ENCODE measurements at regions not wholly inside any gene's neighbourhood (a gene's known extent, or its start where the extent isn't known, plus 50 kb on each side); places are given as distances from the start of the nearest gene placed in this dataset.

DNA sequence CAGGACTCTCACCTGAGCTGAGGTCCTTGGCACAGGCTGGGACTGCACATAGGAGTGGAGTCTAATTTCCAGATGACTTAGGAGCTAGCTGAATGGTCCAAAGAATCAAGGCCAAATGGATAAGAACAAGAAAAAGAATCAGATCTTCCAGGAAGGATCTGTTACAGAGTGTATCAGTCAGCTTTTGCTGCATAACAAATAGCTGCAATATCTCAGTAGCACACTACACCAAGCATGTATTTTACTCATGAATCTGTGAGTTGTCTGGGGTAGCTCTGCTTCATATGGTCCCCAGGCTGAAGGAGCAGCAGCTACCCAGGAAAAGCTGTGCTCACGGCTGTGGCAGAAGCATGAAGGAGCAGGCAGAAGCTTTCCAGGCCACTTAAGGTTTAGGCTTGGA lies 60.6 kb upstream of the LOXL4 start:
- no peaks in the 10 kb centered on the region for H3K4me1 ChIP-seq (ENCODE audit: insufficient read depth, low read length, poor library complexity, severe bottlenecking)
- no peaks in the 10 kb centered on the region for H3K27me3 ChIP-seq (ENCODE audit: insufficient read depth, low read length, poor library complexity, severe bottlenecking)
- no peaks in the 10 kb centered on the region for H3K79me2 ChIP-seq (ENCODE audit: insufficient read depth, low read length)
- H3K9me2 ChIP-seq (replicated peaks; ENCODE audit: low read depth, low read length), result no peaks in the 10 kb centered on the region
- no peaks in the 10 kb centered on the region for H3K9me3 ChIP-seq (ENCODE audit: insufficient read depth, low read depth, low read length)
- no peak overlapping the region for H2AFZ ChIP-seq (ENCODE audit: low read length)
- TF ChIP-seq, protein P1, sequence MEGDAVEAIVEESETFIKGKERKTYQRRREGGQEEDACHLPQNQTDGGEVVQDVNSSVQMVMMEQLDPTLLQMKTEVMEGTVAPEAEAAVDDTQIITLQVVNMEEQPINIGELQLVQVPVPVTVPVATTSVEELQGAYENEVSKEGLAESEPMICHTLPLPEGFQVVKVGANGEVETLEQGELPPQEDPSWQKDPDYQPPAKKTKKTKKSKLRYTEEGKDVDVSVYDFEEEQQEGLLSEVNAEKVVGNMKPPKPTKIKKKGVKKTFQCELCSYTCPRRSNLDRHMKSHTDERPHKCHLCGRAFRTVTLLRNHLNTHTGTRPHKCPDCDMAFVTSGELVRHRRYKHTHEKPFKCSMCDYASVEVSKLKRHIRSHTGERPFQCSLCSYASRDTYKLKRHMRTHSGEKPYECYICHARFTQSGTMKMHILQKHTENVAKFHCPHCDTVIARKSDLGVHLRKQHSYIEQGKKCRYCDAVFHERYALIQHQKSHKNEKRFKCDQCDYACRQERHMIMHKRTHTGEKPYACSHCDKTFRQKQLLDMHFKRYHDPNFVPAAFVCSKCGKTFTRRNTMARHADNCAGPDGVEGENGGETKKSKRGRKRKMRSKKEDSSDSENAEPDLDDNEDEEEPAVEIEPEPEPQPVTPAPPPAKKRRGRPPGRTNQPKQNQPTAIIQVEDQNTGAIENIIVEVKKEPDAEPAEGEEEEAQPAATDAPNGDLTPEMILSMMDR (conservative IDR thresholded peaks at IDR 0.05; ENCODE audit: low read length), result no peak
- no peak for TF ChIP-seq EZH2phosphoT487 (IDR thresholded peaks at IDR 0.05; ENCODE audit: borderline replicate concordance)
- no peak overlapping the region for H3K9ac ChIP-seq (ENCODE audit: low read depth, low read length, poor library complexity, severe bottlenecking)
- H3F3A ChIP-seq (ENCODE audit: low read depth), result no peaks in the 10 kb centered on the region
- H3K36me3 ChIP-seq (ENCODE audit: insufficient read depth, low read length), result no peaks in the 10 kb centered on the region
- no peak overlapping the region for H3K4me2 ChIP-seq (ENCODE audit: low read depth, low read length, poor library complexity, severe bottlenecking)
- H4K20me1 ChIP-seq (ENCODE audit: insufficient read depth, low read length, poor library complexity, severe bottlenecking), result no peaks in the 10 kb centered on the region
- H3K4me3 ChIP-seq (ENCODE audit: low read length, poor library complexity, severe bottlenecking), result no peak overlapping the region

DNA sequence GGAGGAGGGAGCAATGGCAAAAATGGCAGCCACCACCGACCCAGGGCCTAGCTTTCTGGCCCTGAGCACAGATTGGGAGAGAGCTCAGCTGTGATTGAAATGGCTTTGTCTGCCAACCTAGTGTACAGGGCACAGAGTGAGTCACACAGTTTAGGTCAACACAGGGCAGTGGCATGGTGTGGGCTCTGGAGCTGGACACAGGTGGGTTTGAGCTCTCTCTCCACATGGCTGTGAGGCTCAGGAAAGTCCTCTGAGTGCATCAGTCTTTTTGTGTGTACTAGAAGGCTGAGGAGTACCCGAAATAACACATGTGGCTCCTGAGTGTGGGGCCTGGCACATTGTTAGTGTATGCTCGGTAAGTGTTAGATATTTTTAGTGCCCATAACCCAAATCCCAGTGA lies 60.2 kb upstream of the LOXL4 start:
- no peaks in the 10 kb centered on the region for H3F3A ChIP-seq (ENCODE audit: low read depth)
- H3K36me3 ChIP-seq (ENCODE audit: insufficient read depth, low read length), result no peaks in the 10 kb centered on the region
- no peaks in the 10 kb centered on the region for H3K4me1 ChIP-seq (ENCODE audit: insufficient read depth, low read length, poor library complexity, severe bottlenecking)
- H3K9ac ChIP-seq (ENCODE audit: low read depth, low read length, poor library complexity, severe bottlenecking), result no peak overlapping the region
- no peaks in the 10 kb centered on the region for H3K79me2 ChIP-seq (ENCODE audit: insufficient read depth, low read length)
- H3K4me3 ChIP-seq (ENCODE audit: low read length, poor library complexity, severe bottlenecking), result no peak overlapping the region
- H4K20me1 ChIP-seq (ENCODE audit: insufficient read depth, low read length, poor library complexity, severe bottlenecking), result no peaks in the 10 kb centered on the region
- H2AFZ ChIP-seq (ENCODE audit: low read length), result no peak overlapping the region
- H3K9me3 ChIP-seq (ENCODE audit: insufficient read depth, low read depth, low read length), result no peaks in the 10 kb centered on the region
- no peaks in the 10 kb centered on the region for H3K9me2 ChIP-seq (replicated peaks; ENCODE audit: low read depth, low read length)
- no peak overlapping the region for H3K4me2 ChIP-seq (ENCODE audit: low read depth, low read length, poor library complexity, severe bottlenecking)
- no peak for TF ChIP-seq EZH2phosphoT487 (IDR thresholded peaks at IDR 0.05; ENCODE audit: borderline replicate concordance)
- TF ChIP-seq, protein P1 (conservative IDR thresholded peaks at IDR 0.05; ENCODE audit: low read length), result no peak
- no peaks in the 10 kb centered on the region for H3K27me3 ChIP-seq (ENCODE audit: insufficient read depth, low read length, poor library complexity, severe bottlenecking)

DNA sequence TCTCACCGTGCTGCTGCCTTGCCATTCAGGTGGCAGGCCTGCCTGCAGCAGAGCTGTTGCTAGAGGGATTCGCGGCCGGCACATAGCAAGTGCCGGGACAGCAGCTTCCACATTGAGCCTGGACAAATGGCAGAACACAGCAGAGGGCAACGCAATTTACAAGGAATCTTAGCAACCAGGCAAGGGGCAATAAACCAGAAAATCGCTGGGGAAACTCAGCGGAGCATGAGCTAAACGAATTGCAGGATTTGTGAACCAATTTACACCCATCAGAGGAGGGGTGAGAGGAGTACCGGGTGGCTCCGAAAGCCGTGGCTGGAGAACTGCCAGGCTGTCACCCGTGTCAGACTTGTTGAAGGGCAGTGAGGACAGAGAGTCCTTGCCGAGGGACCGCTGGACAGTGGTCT lies 58.6 kb upstream of the LOXL4 start:
- H3K9me2 ChIP-seq (replicated peaks; ENCODE audit: low read depth, low read length), result no peaks in the 10 kb centered on the region
- H3F3A ChIP-seq (ENCODE audit: low read depth), result no peaks in the 10 kb centered on the region
- no peak for TF ChIP-seq EZH2phosphoT487 (IDR thresholded peaks at IDR 0.05; ENCODE audit: borderline replicate concordance)
- TF ChIP-seq, protein P1 (conservative IDR thresholded peaks at IDR 0.05; ENCODE audit: low read length), result no peak
- no peak overlapping the region for H3K4me2 ChIP-seq (ENCODE audit: low read depth, low read length, poor library complexity, severe bottlenecking)
- H3K4me1 ChIP-seq (ENCODE audit: insufficient read depth, low read length, poor library complexity, severe bottlenecking), result peaks cover 7% of the 10 kb centered on the region
- H2AFZ ChIP-seq (ENCODE audit: low read length), result no peak overlapping the region
- H3K27me3 ChIP-seq (ENCODE audit: insufficient read depth, low read length, poor library complexity, severe bottlenecking), result no peaks in the 10 kb centered on the region
- no peaks in the 10 kb centered on the region for H3K9me3 ChIP-seq (ENCODE audit: insufficient read depth, low read depth, low read length)
- no peaks in the 10 kb centered on the region for H4K20me1 ChIP-seq (ENCODE audit: insufficient read depth, low read length, poor library complexity, severe bottlenecking)
- H3K36me3 ChIP-seq (ENCODE audit: insufficient read depth, low read length), result no peaks in the 10 kb centered on the region
- H3K4me3 ChIP-seq (ENCODE audit: low read length, poor library complexity, severe bottlenecking), result no peak overlapping the region
- H3K9ac ChIP-seq (ENCODE audit: low read depth, low read length, poor library complexity, severe bottlenecking), result no peak overlapping the region
- H3K79me2 ChIP-seq (ENCODE audit: insufficient read depth, low read length), result no peaks in the 10 kb centered on the region

Measured in Loucy (cell line).